Activated CD4-positive, alpha-beta T cell treated with anti-CD3 and anti-CD28 coated beads for 36 hours (primary cell): ENCODE measurements at regions not wholly inside any gene's neighbourhood (a gene's known extent, or its start where the extent isn't known, plus 50 kb on each side); places are given as distances from the start of the nearest gene placed in this dataset.

Source experiments
- ATAC-seq: fragments of 200-7000 bp; cut with Tn5 transposase; one replicate; pipeline ENCODE4 v1.10.0; 2021; ENCODE audit warnings: mild to moderate bottlenecking, moderate library complexity
- CTCF ChIA-PET: fragments of 350-600 bp; sonication (Branson Sonifier 250); formaldehyde crosslinking; loops from one replicate; lab custom pipeline; 2021; ENCODE audit warnings: antibody characterized with exemption; lab: Charles Lee
- POLR2A ChIA-PET: fragments of 350-600 bp; sonication (Branson Sonifier 250); formaldehyde crosslinking; loops from one replicate; lab custom pipeline; 2021; ENCODE audit warnings: antibody characterized with exemption, inconsistent platforms; lab: Charles Lee
- DNase-seq: peaks from one replicate; pipeline ENCODE4 v3.0.0-alpha.2; 2020
- H3K27ac Mint-ChIP-seq: one replicate; pipeline ENCODE4 v1.8.0; 2021; ENCODE audit warnings: mixed read lengths
- H3K27me3 Mint-ChIP-seq: one replicate; pipeline ENCODE4 v1.8.0; 2021; ENCODE audit warnings: mixed read lengths
- H3K36me3 Mint-ChIP-seq: one replicate; pipeline ENCODE4 v1.8.0; 2021; ENCODE audit warnings: low read depth, mixed read lengths
- H3K4me1 Mint-ChIP-seq: one replicate; pipeline ENCODE4 v1.8.0; 2021; ENCODE audit warnings: mixed read lengths
- H3K4me3 Mint-ChIP-seq: one replicate; pipeline ENCODE4 v1.8.0; 2021; ENCODE audit warnings: mild to moderate bottlenecking, moderate library complexity, mixed read lengths
- H3K9me3 Mint-ChIP-seq: one replicate; pipeline ENCODE4 v1.8.0; 2021; ENCODE audit warnings: low read depth, mixed read lengths
- intact Hi-C, 2 experiments: fragments of 100-400 bp; cut with DNase I in 1 of 2; cut with micrococcal nuclease in 1 of 2; formaldehyde crosslinking; loops; one replicate each; pipeline versions ENCODE4 v1.14.2 to v1.15.1; 2022 to 2024; cut with DNase I, micrococcal nuclease

DNA sequence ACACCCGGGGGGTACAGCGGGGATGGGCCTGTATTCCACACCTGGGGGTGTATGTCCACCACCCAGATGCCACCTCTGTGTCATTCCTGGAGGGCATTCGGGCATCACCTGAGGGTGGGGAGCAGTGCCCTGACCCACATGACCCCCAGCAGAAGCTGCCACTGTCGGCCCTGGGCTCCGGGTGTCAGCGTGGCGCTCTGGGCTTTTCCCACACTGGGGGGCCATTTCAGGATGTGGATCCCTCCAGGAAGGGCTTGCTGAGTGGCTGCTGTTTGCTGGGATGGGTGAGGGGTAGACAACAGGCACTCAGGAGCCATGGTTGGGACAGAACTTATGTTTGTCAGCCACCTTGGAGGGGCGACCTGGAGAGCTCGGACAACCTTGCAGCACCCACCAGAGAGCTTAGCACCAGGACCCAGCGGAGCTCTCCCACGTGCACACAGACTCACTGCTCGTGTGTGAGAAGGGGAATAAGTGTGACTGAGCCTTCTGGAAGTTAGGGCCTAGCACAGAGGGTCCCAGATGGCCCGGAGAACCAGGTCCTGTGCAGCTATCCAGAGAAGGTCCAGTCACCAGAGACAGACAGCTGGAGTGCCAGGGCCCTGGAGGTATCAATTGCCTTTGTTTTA, 102.7 kb downstream of the METRNL start:
- POLR2A ChIA-PET: no interaction called here

DNA sequence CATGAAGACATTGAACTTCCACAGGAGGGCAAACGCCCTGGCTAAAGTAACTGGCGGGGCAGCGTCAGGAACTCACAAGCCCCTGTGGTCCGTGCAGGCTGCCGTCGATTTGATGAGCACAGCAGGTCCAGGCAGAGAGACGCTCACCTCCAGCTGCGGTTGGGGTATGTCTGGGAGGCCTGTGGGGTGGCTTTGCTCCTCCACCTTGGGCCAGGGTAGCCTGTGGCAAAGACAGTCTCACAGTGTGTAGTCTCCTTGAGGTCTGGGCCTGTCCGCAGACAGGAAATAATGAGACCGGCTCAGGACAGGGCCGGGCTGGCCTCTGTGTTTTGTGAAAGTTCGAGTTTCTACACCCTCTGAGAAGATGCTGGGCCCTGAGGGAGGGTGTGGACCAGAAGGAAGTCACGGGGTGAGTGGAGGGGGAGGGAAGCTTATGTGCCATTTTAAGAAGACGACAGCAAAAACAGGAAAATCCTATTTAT, 103.3 kb downstream of the METRNL start:
- ATAC-seq (no peak), DNase-seq (no peak)
- H3K27me3 Mint-ChIP-seq: no peaks in the 10 kb centered on the region
- ChIA-PET POLR2A (no interaction called here), CTCF (interaction anchor here (0.7 kb wide), 1 partner anchor 17 kb away, joined by 3 read pairs; no protein-coding TSS in a partner anchor)
- H3K27ac Mint-ChIP-seq: no peak overlapping the region
- H3K36me3 Mint-ChIP-seq: no peaks in the 10 kb centered on the region
- intact Hi-C loops: no loop called here
- H3K4me1 Mint-ChIP-seq: no peaks in the 10 kb centered on the region
- H3K9me3 Mint-ChIP-seq: no peaks in the 10 kb centered on the region
- no peak overlapping the region for H3K4me3 Mint-ChIP-seq

More for the DNA sequence above, 102.7 kb downstream of the METRNL start:
- Mint-ChIP-seq H3K27me3 (no peaks in the 10 kb centered on the region), H3K4me3 (no peak overlapping the region), H3K36me3 (no peaks in the 10 kb centered on the region), H3K27ac (no peak overlapping the region), H3K4me1 (no peaks in the 10 kb centered on the region), H3K9me3 (no peaks in the 10 kb centered on the region)
- intact Hi-C loops: no loop called here
- CTCF ChIA-PET: interaction anchor here (0.7 kb wide), 1 partner anchor 17 kb away, joined by 3 read pairs; no protein-coding TSS in a partner anchor
- DNase-seq (no peak), ATAC-seq (no peak)

DNA sequence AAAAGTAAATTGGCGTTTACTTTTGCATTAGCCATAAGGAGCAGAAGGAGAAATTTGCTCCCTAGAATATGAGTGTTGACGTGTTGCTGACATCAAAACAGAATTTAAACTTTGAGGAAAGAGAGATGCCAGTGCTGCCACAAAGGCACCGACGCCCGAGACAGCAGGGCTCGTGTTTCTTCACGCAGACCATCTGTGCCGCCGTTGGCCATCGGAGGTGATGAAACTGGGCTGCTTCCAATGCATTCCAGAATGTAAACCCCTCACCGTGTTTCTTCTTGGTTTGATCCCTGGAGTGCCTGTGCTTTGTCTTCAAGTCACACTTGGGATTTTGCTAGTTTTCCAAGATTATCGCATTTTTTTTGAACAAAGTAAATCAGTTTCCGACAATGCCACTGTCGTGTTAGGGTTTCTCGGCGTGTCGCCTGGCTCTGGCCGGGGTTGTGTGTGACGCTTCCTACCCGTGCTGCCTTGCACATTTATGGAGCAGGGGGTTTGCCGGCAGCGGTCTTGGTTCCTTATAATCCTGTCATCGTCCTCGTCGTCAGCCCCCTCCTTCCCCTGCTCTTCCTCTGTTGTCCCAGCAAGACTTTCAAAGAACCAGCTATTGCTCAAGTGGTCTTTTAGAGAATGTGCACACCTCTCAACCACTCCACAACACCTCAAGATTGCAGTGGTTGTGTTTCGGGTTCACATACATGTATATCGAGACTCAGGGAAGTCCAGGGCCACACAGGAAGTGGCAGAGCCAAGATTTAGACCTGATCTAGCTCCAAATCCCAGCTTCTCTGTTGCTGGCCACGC, 103.9 kb downstream of the METRNL start:
- Mint-ChIP-seq H3K27ac (no peak overlapping the region), H3K4me3 (no peak overlapping the region), H3K9me3 (no peaks in the 10 kb centered on the region), H3K27me3 (no peaks in the 10 kb centered on the region), H3K36me3 (no peaks in the 10 kb centered on the region), H3K4me1 (peaks cover 2% of the 10 kb centered on the region)
- no peak for DNase-seq
- no peak for ATAC-seq
- ChIA-PET POLR2A (no interaction called here), CTCF (no interaction called here)
- intact Hi-C loops: no loop called here

DNA sequence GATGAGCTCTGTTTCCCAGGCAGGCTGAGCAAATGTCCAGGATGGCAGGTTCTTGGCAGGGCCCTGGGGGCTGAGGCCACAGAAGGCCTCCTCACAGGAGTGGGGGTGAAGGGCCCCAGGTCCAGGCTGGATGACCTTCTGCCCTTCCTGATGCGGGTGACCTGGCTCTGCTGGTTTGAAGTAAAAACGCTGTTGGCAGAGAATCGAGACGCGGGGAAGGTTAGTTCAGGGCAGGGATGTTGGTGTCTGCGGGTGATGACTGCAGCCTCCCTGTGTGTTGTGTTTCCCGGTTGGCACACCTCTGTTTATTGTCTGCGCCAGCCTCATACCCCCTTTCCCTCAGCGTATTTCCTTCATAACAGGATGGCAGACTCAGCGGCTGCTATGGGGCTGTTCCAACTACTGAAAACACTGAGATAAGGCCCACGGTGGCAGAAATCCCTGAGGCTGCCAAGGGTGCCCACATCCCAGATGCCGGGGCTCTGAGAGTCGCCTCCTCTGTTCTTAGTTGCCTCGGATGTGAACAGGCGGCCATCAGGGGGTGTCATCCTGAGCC, 104.6 kb downstream of the METRNL start:
- no peak overlapping the region for H3K27ac Mint-ChIP-seq
- no peaks in the 10 kb centered on the region for H3K36me3 Mint-ChIP-seq
- H3K27me3 Mint-ChIP-seq: no peaks in the 10 kb centered on the region
- H3K4me3 Mint-ChIP-seq: no peak overlapping the region
- ATAC-seq (no peak), DNase-seq (no peak)
- ChIA-PET CTCF (no interaction called here), POLR2A (no interaction called here)
- intact Hi-C loops: no loop called here
- no peaks in the 10 kb centered on the region for H3K9me3 Mint-ChIP-seq
- peaks cover 2% of the 10 kb centered on the region for H3K4me1 Mint-ChIP-seq

DNA sequence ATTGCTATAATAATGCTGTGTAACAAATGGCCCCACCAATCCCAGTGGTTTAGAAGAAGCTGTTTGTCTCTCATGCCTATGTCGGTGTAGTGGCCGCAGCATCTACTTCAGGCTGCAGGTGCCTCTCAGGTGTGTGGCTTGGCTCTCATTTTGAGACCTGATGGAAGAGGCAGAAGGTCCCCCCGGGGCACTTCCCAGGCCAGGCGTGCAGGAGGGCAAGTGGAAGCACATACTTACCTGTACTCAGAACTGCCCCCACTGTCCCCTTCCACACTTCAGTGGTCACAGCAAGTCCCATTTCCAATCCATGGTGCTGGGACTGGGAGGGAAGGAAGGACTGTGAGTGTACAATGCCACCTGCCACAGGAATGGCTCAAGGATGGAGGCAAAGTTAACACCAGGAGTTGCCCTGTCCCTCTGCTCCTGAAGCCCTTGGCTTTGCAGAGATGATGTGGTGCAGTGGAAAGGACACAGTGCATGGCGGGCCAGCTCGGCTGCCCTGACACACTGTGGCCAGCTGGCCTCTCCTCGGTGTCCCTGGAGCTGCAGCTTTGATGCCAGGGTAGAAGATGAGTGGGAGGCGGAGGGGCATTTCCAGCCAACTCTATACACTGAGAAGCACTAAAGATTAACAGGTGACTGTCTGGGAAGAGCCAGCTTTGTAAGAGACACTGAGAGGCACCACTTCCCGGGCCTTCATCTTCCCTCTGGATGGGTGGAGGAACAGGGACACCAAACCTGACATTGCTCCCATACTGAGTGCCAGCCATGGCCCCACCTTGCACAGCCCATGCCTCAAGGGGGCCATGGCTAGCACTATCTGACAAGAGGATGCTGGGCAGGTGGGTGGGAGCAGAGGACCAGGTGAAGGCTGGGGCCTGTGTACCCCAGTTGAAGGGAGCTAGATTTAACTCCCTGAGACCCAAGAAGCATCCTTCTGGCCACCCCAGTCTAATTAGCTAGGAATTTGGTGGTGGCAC, 105.9 kb downstream of the METRNL start:
- H3K9me3 Mint-ChIP-seq: no peaks in the 10 kb centered on the region
- DNase-seq (no peak), ATAC-seq (no peak)
- CTCF ChIA-PET: no interaction called here
- peaks cover 2% of the 10 kb centered on the region for H3K4me1 Mint-ChIP-seq
- H3K4me3 Mint-ChIP-seq: no peak overlapping the region
- H3K27me3 Mint-ChIP-seq: no peaks in the 10 kb centered on the region
- H3K27ac Mint-ChIP-seq: no peak overlapping the region
- H3K36me3 Mint-ChIP-seq: no peaks in the 10 kb centered on the region
- intact Hi-C loops: no loop called here
- POLR2A ChIA-PET: no interaction called here

DNA sequence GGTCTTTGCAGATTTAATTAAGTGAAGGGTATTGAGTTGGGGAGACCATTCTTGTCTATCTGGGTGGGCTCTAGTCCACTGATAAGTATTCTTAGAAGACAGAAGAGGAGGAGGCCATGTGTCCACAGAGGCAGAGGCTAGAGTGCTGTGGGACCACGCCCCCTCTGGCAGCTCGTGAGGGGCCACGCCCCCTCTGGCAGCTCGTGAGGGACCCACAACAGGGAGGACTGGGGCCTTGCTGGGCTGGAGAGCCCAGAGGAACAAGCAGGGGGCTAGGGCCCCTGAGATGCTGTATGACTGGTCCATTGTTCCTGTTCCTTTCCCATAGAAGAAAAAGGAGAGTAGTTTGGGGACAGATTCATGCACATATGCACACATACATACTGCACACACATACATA, 106.8 kb downstream of the METRNL start:
- no peak for DNase-seq
- CTCF ChIA-PET: no interaction called here
- no peak for ATAC-seq
- Mint-ChIP-seq H3K4me1 (peaks cover 2% of the 10 kb centered on the region), H3K27ac (no peak overlapping the region), H3K4me3 (no peak overlapping the region), H3K9me3 (no peaks in the 10 kb centered on the region), H3K36me3 (no peaks in the 10 kb centered on the region), H3K27me3 (no peaks in the 10 kb centered on the region)
- POLR2A ChIA-PET: no interaction called here
- intact Hi-C loops: no loop called here

DNA sequence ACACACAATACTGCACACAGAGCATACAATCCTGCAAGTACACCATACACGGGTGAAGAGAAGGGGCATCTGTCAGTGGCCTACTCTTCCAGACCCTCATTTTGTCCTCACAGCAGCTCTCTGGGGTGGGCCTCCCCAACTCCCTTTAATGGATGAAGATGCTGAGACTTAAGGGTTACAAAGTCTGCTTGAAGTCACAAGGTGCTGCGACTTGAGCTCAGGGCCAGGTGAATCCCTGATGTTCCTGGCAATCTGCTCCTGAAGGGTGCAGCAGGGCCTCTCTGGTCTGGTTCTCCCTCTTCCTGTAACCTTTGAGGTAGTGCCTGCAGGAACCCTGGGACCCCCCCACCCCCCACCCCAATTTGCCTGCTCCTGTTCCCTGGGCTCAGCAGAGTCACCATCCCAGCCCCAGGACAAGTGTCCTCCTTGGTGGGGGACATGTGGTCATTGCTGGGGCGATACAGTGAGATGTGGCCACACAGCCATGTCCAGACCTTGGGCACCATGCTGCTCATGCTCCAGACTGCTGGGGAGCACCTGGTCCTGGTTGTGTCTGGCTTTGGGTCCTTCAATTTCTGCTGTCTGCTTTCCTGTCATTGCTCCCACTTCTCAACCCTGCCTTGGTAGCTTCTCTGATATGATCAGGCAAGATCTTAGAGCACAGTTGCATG, 107.5 kb downstream of the METRNL start:
- Mint-ChIP-seq H3K4me3 (no peak overlapping the region), H3K4me1 (peaks cover 2% of the 10 kb centered on the region), H3K9me3 (no peaks in the 10 kb centered on the region), H3K36me3 (no peaks in the 10 kb centered on the region), H3K27me3 (no peaks in the 10 kb centered on the region), H3K27ac (no peak overlapping the region)
- ATAC-seq: no peak
- DNase-seq: no peak
- POLR2A ChIA-PET: no interaction called here
- intact Hi-C loops: no loop called here
- CTCF ChIA-PET: no interaction called here

DNA sequence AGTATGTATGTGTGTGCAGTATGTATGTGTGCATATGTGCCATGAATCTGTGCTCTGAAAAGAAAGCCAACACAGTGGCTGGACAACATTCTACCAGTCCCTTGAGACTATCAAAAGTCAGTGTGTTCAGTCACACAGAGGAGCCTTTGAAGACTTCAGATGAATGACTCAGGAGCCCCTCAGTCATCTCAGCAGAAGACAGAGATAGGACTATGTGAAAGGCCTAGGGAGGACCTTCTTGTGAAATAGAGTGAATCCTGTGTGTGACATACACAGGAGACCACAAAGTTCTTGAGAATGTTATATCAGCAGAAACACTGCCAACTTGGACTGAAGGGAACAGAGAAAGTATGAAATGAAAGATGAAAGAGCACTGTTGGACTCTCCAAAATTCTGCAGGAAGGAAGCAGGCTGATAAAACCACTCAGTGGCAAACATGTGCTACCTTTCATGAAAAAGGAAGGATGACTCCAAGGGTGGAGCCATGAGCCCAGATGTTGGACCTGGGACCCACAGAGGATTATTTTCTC, 108.4 kb downstream of the METRNL start:
- ChIA-PET CTCF (no interaction called here), POLR2A (no interaction called here)
- Mint-ChIP-seq H3K9me3 (no peaks in the 10 kb centered on the region), H3K27ac (no peak overlapping the region), H3K4me1 (peaks cover 2% of the 10 kb centered on the region), H3K4me3 (no peak overlapping the region), H3K36me3 (no peaks in the 10 kb centered on the region), H3K27me3 (no peaks in the 10 kb centered on the region)
- intact Hi-C loops: no loop called here
- no peak for DNase-seq
- ATAC-seq: peak; percentile 86

DNA sequence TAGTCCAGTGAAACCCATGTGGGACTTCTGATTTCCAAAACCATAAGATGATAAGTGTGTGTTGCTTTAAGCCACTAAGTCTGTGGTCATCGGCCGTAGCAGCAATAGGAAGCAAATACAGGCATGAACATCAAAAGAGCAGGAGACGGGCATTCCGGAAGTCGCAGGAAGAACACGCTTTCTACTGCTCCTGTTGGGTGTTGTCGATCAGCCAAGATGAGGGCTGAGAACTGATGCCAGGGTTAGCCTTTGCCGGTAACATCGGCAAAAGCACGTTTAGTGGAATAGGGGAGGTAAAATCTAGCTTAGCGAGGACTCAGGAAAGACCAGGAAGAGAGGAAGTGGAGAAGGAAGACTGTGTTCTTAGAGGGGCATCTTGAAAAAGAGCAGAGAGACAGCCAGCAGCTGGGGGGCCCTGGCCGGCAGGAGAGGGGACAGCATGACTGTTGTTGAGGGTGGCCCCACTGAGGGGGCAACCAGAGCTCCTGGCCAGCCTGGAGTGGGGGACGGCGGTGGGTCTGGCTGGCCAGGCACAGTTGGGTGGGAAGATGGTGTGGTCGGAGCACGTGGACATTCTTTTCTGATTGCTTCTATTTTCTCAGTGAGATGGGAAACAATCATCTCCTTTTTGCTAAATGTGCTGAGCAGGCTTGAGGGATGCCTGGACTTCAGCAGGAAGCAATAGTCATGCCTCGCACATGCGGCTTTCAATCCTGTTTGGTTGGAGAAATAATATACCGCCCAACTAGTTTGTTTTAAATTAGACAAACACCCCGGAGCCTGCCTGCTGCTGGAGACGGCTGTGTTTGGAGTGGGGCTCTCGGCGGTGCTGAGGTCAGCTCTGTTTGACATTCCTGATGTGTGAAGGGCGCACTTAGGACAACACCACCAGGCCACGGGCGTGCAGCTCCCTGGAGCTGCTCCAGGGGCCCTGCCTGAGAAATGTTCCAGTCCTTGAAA, 109.9 kb downstream of the METRNL start:
- no peaks in the 10 kb centered on the region for H3K27me3 Mint-ChIP-seq
- DNase-seq: no peak

DNA sequence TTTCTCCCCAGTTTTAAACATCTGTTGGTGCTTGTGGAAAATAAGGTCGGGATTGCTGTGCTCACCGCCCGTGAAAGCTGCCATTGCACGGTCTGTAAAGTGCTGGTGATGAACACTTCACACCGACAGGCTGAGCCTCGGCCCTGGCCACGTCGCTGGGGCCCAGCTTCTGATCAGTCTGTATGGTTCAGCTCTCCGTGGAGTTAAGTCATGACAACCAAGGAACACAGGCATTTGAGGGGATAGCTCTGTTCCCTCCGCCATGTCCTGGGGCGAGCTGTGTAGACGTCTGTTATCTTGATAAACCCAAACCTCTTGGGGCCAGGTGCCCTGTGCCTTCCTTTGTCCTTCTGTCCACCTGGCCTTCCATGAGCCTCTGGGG, 110.6 kb downstream of the METRNL start:
- H3K4me1 Mint-ChIP-seq: peaks cover 12% of the 10 kb centered on the region
- H3K27ac Mint-ChIP-seq: no peak overlapping the region
- H3K9me3 Mint-ChIP-seq: no peaks in the 10 kb centered on the region
- no peak overlapping the region for H3K4me3 Mint-ChIP-seq
- no peak for ATAC-seq
- peak; percentile 3 for DNase-seq
- no peaks in the 10 kb centered on the region for H3K27me3 Mint-ChIP-seq
- no peaks in the 10 kb centered on the region for H3K36me3 Mint-ChIP-seq
- POLR2A ChIA-PET: no interaction called here
- CTCF ChIA-PET: interaction anchor here (0.5 to 0.8 kb wide), 3 partner anchors 33 to 459 kb away, joined by 3 read pairs; no protein-coding TSS in a partner anchor
- intact Hi-C loops: no loop called here

More for the DNA sequence above, 109.9 kb downstream of the METRNL start:
- Mint-ChIP-seq H3K9me3 (no peaks in the 10 kb centered on the region), H3K27ac (no peak overlapping the region), H3K4me1 (peaks cover 10% of the 10 kb centered on the region), H3K36me3 (no peaks in the 10 kb centered on the region), H3K4me3 (no peak overlapping the region)
- intact Hi-C loops: no loop called here
- no peak for ATAC-seq
- ChIA-PET CTCF (interaction anchor here (0.6 to 0.8 kb wide), 2 partner anchors 33 to 458 kb away, joined by 3 read pairs; no protein-coding TSS in a partner anchor), POLR2A (no interaction called here)
